Ovary (tissue), 3 donors: ENCODE measurements at regions not wholly inside any gene's neighbourhood (a gene's known extent, or its start where the extent isn't known, plus 50 kb on each side); places are given as distances from the start of the nearest gene placed in this dataset.

ENCODE experiments used
- POLR2A ChIP-seq: fragments of 450-650 bp; IDR thresholded peaks from one replicate; pipeline ENCODE4 v1.6.1; 2017; ENCODE audit warnings: antibody characterized with exemption, mild to moderate bottlenecking, moderate library complexity
- TF ChIP-seq, protein P1 (sequence below), 3 donors: fragments of 450-650 bp in 2 of 3; fragments of 200-600 bp in 1 of 3; IDR thresholded peaks; one replicate each; pipeline versions ENCODE4 v1.5.1 to v1.8.0; 2016 to 2022; ENCODE audit warnings: antibody characterized with exemption in 3 of 3, mild to moderate bottlenecking in 1 of 3
- donor health status: DM: no; HTN: no; CAD: no.

- TF ChIP-seq, protein P1, sequence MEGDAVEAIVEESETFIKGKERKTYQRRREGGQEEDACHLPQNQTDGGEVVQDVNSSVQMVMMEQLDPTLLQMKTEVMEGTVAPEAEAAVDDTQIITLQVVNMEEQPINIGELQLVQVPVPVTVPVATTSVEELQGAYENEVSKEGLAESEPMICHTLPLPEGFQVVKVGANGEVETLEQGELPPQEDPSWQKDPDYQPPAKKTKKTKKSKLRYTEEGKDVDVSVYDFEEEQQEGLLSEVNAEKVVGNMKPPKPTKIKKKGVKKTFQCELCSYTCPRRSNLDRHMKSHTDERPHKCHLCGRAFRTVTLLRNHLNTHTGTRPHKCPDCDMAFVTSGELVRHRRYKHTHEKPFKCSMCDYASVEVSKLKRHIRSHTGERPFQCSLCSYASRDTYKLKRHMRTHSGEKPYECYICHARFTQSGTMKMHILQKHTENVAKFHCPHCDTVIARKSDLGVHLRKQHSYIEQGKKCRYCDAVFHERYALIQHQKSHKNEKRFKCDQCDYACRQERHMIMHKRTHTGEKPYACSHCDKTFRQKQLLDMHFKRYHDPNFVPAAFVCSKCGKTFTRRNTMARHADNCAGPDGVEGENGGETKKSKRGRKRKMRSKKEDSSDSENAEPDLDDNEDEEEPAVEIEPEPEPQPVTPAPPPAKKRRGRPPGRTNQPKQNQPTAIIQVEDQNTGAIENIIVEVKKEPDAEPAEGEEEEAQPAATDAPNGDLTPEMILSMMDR (IDR thresholded peaks at IDR 0.05): no peak
- TF ChIP-seq POLR2A: no peak
Measured at GRCh38 chr11:107140983-107141382, 122.7 kb upstream of the GUCY1A2 start.
